ENCODE measurements at regions not wholly inside any gene's neighbourhood (a gene's known extent, or its start where the extent isn't known, plus 50 kb on each side); places are given as distances from the start of the nearest gene placed in this dataset.

DNA sequence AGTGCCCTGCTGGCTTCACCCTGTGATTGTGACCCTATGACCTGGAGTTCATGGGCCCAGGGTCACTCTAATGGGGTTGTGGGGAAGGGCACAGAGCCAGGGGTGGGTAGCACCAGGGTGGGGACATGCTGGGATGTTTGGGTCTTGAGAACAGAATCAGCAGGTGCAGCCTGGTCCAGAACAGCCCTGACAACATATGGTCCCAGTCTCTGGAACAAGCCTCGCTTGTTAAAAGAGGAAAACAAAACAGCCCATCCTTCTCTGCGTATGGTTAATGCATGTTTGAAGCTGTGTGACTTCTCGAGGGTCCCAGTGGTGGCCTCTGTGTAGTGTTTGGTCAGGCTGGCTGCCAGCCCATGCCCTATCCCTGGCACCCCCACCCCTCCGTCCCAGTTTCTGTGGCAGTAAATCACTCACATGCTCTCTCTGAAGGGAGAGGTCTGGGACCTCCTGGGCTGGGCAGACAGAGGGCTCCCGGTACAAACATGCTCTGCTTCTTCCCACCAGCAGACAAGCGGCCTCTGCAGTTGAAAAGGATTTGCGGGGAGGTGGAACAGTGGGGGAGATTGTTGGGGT lies 79.4 kb downstream of the FAM241B start:
- TF ChIP-seq, protein P1, sequence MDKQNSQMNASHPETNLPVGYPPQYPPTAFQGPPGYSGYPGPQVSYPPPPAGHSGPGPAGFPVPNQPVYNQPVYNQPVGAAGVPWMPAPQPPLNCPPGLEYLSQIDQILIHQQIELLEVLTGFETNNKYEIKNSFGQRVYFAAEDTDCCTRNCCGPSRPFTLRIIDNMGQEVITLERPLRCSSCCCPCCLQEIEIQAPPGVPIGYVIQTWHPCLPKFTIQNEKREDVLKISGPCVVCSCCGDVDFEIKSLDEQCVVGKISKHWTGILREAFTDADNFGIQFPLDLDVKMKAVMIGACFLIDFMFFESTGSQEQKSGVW (CRISPR knock-in tag; IDR thresholded peaks at IDR 0.05; ENCODE audit: borderline replicate concordance) = no peak
- TF ChIP-seq ZNF121 (CRISPR knock-in tag; IDR thresholded peaks at IDR 0.05) (no peak), MEIS2 (CRISPR knock-in tag; IDR thresholded peaks at IDR 0.05) (no peak), FOXK2 (IDR thresholded peaks at IDR 0.05) (no peak), SKI (IDR thresholded peaks at IDR 0.05; ENCODE audit: partially characterized antibody) (no peak), TCF12 (IDR thresholded peaks at IDR 0.05) (no peak), TCF12 (CRISPR knock-in tag; IDR thresholded peaks at IDR 0.05) (no peak)
- TF ChIP-seq, protein P2, sequence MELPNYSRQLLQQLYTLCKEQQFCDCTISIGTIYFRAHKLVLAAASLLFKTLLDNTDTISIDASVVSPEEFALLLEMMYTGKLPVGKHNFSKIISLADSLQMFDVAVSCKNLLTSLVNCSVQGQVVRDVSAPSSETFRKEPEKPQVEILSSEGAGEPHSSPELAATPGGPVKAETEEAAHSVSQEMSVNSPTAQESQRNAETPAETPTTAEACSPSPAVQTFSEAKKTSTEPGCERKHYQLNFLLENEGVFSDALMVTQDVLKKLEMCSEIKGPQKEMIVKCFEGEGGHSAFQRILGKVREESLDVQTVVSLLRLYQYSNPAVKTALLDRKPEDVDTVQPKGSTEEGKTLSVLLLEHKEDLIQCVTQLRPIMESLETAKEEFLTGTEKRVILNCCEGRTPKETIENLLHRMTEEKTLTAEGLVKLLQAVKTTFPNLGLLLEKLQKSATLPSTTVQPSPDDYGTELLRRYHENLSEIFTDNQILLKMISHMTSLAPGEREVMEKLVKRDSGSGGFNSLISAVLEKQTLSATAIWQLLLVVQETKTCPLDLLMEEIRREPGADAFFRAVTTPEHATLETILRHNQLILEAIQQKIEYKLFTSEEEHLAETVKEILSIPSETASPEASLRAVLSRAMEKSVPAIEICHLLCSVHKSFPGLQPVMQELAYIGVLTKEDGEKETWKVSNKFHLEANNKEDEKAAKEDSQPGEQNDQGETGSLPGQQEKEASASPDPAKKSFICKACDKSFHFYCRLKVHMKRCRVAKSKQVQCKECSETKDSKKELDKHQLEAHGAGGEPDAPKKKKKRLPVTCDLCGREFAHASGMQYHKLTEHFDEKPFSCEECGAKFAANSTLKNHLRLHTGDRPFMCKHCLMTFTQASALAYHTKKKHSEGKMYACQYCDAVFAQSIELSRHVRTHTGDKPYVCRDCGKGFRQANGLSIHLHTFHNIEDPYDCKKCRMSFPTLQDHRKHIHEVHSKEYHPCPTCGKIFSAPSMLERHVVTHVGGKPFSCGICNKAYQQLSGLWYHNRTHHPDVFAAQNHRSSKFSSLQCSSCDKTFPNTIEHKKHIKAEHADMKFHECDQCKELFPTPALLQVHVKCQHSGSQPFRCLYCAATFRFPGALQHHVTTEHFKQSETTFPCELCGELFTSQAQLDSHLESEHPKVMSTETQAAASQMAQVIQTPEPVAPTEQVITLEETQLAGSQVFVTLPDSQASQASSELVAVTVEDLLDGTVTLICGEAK (IDR thresholded peaks at IDR 0.05) = no peak
- TF ChIP-seq, protein P2 (CRISPR knock-in tag; IDR thresholded peaks at IDR 0.05) = no peak
- TF ChIP-seq, protein P3, sequence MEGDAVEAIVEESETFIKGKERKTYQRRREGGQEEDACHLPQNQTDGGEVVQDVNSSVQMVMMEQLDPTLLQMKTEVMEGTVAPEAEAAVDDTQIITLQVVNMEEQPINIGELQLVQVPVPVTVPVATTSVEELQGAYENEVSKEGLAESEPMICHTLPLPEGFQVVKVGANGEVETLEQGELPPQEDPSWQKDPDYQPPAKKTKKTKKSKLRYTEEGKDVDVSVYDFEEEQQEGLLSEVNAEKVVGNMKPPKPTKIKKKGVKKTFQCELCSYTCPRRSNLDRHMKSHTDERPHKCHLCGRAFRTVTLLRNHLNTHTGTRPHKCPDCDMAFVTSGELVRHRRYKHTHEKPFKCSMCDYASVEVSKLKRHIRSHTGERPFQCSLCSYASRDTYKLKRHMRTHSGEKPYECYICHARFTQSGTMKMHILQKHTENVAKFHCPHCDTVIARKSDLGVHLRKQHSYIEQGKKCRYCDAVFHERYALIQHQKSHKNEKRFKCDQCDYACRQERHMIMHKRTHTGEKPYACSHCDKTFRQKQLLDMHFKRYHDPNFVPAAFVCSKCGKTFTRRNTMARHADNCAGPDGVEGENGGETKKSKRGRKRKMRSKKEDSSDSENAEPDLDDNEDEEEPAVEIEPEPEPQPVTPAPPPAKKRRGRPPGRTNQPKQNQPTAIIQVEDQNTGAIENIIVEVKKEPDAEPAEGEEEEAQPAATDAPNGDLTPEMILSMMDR (CRISPR knock-in tag; IDR thresholded peaks at IDR 0.05) = no peak
